ENCODE measurements at regions not wholly inside any gene's neighbourhood (a gene's known extent, or its start where the extent isn't known, plus 50 kb on each side); places are given as distances from the start of the nearest gene placed in this dataset.

DNA sequence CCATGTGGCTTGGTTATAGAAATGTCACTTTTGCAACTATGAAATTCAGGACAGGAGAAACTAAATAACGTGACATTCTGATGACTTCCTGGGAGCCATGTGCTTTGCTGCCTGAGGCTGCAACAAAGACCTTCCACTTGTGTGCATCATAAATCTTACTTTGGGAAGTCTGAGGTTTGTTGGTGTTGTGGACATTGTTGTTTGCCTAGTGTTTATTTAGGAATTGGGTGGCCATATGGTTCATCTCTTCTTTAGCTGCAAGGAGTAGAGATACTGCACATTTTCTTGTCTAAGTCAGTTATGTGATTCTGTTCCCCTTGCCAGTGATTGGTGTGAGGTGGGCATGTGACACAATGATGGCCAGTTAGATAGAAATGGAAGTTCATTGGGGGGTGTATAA is 167.3 kb upstream of the SSTR1 start:
- WGBS, 2 donors: 58 to 75% methylated on average over 1 of the region's 1 CpG
- Histone ChIP-seq H3K4me1 (no peaks in the 10 kb centered on the region), H3K27ac (no peak overlapping the region), H3K9me3 (no peaks in the 10 kb centered on the region), H3K27me3 (no peaks in the 10 kb centered on the region), H3K4me3 (no peak overlapping the region), H3K36me3 (no peaks in the 10 kb centered on the region)
- no peak for ATAC-seq (ENCODE audit: low FRiP score in 2 of 2)
- DNase-seq: no peak
- TF ChIP-seq POLR2AphosphoS5 (IDR thresholded peaks at IDR 0.05) (no peak), POLR2A (IDR thresholded peaks at IDR 0.05) (no peak), EP300 (IDR thresholded peaks at IDR 0.05) (no peak)
- TF ChIP-seq, protein P1, sequence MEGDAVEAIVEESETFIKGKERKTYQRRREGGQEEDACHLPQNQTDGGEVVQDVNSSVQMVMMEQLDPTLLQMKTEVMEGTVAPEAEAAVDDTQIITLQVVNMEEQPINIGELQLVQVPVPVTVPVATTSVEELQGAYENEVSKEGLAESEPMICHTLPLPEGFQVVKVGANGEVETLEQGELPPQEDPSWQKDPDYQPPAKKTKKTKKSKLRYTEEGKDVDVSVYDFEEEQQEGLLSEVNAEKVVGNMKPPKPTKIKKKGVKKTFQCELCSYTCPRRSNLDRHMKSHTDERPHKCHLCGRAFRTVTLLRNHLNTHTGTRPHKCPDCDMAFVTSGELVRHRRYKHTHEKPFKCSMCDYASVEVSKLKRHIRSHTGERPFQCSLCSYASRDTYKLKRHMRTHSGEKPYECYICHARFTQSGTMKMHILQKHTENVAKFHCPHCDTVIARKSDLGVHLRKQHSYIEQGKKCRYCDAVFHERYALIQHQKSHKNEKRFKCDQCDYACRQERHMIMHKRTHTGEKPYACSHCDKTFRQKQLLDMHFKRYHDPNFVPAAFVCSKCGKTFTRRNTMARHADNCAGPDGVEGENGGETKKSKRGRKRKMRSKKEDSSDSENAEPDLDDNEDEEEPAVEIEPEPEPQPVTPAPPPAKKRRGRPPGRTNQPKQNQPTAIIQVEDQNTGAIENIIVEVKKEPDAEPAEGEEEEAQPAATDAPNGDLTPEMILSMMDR (IDR thresholded peaks at IDR 0.05): no peak

DNA sequence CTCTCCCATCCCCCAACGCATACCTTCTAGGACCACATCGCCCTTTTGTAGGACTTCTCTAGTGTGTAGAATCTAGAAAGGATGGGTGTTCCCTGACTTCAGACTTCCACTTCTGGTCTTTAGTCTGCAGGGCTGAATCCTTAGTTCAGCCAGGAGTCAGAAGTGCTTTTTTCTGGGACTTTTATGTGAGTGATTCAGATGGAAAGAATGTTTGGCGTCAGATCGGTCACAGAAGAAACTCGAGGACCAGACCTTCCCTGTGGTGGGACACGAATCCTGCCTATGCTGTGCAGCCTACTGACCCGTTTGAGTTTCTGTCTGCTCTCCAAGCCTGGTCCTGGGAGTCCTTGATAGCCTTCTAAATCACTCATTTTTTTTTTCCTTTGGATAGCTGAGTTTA is 165.4 kb upstream of the SSTR1 start:
- Histone ChIP-seq H3K9me3 (no peaks in the 10 kb centered on the region), H3K27ac (no peak overlapping the region), H3K4me1 (peaks cover 0 to under 1% (median 0%) of the 10 kb centered on the region in 4 donors), H3K4me3 (no peak overlapping the region), H3K36me3 (no peaks in the 10 kb centered on the region), H3K27me3 (no peaks in the 10 kb centered on the region)
- ATAC-seq (ENCODE audit: low FRiP score in 2 of 2): peak; percentile 61 to 63
- no peak for DNase-seq
- TF ChIP-seq, protein P1 (IDR thresholded peaks at IDR 0.05): no peak
- TF ChIP-seq POLR2AphosphoS5 (IDR thresholded peaks at IDR 0.05): no peak
- no peak for TF ChIP-seq EP300 (IDR thresholded peaks at IDR 0.05)
- TF ChIP-seq POLR2A (IDR thresholded peaks at IDR 0.05): no peak
- WGBS, 2 donors: 47 to 58% methylated on average over 7 of the region's 7 CpGs

DNA sequence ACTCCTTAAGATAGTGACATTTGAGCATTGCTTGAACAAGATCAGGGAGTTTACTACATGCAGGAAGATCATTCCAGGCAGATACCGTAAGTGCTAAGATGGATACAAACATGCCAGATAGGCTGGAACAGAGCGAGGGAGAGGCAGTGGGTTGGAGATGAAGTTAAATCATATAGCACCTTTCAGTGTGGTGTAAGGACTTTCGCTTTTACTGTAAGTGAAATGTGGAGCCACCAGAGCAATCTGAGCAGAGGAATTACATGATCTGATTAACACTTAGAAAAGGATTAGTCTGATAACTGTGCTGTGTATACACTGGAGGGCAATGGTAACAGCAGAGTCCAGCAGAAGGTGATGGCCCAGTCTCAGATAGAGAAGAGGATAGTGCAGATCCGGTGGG is 163.0 kb upstream of the SSTR1 start:
- Histone ChIP-seq H3K27me3 (no peaks in the 10 kb centered on the region), H3K36me3 (no peaks in the 10 kb centered on the region), H3K4me1 (peaks cover 0 to 6% (median 0%) of the 10 kb centered on the region in 4 donors), H3K9me3 (no peaks in the 10 kb centered on the region), H3K27ac (no peak overlapping the region), H3K4me3 (no peak overlapping the region)
- WGBS, 2 donors: 87 to 93% methylated on average over 4 of the region's 4 CpGs
- no peak for DNase-seq
- no peak for TF ChIP-seq POLR2AphosphoS5 (IDR thresholded peaks at IDR 0.05)
- TF ChIP-seq EP300 (IDR thresholded peaks at IDR 0.05): no peak
- no peak for TF ChIP-seq POLR2A (IDR thresholded peaks at IDR 0.05)
- TF ChIP-seq, protein P1 (IDR thresholded peaks at IDR 0.05): no peak
- no peak for ATAC-seq (ENCODE audit: low FRiP score in 2 of 2)

DNA sequence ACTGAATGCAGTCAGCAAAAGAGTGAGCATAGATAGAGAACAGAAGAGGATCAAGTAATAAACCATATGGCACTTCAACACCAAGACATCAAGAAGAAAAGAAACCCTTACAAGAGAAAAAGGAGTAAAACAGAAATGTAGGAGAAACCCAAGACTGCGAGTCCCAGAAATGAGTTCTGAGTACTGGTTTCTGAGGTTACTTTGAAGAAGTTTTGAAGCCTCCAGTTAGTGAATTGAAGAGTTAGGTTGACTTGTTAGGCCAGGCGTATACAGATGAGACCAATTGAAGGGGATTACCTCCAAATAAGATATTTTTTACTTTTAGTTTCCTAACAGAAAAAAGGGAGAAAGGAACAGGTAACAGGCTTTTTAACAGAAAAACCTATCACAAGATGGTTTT is 162.2 kb upstream of the SSTR1 start:
- H3K27ac ChIP-seq: no peak overlapping the region
- H3K9me3 ChIP-seq: no peaks in the 10 kb centered on the region
- TF ChIP-seq EP300 (IDR thresholded peaks at IDR 0.05) (no peak), POLR2A (IDR thresholded peaks at IDR 0.05) (no peak), POLR2AphosphoS5 (IDR thresholded peaks at IDR 0.05) (no peak)
- TF ChIP-seq, protein P1 (IDR thresholded peaks at IDR 0.05): no peak
- no peak for ATAC-seq (ENCODE audit: low FRiP score in 2 of 2)
- WGBS, 2 donors: 87 to 92% methylated on average over 2 of the region's 2 CpGs
- no peaks in the 10 kb centered on the region for H3K36me3 ChIP-seq
- peaks cover 0 to 6% (median 0%) of the 10 kb centered on the region in 4 donors for H3K4me1 ChIP-seq
- no peak for DNase-seq
- no peaks in the 10 kb centered on the region for H3K27me3 ChIP-seq
- no peak overlapping the region for H3K4me3 ChIP-seq

DNA sequence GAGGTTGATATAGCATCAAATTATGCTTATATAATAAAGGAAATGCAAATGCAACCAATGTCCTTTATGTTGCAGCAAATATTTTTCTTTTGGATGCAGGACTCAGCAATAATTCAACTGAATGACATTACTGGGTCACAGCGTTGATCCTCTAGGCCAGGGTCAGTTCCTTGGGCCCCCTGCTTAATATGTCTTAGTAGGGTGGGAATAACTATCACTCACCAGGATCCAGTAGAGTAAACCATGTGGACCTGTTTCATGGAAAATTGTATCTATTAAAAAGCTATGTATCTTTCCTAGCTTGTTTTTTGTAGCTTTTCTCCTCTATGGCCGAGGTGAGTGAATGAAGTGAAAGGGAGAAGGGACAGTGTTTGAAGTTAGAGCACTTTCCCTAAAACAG is 161.5 kb upstream of the SSTR1 start:
- 87 to 92% methylated on average over 2 of the region's 2 CpGs for WGBS, 2 donors
- Histone ChIP-seq H3K27me3 (no peaks in the 10 kb centered on the region), H3K27ac (no peak overlapping the region), H3K9me3 (no peaks in the 10 kb centered on the region), H3K4me1 (peaks cover 0 to 6% (median 0%) of the 10 kb centered on the region in 4 donors), H3K4me3 (no peak overlapping the region), H3K36me3 (no peaks in the 10 kb centered on the region)
- ATAC-seq (ENCODE audit: low FRiP score in 2 of 2) (no peak), DNase-seq (no peak)
- TF ChIP-seq POLR2AphosphoS5 (IDR thresholded peaks at IDR 0.05): no peak
- no peak for TF ChIP-seq POLR2A (IDR thresholded peaks at IDR 0.05)
- no peak for TF ChIP-seq EP300 (IDR thresholded peaks at IDR 0.05)
- TF ChIP-seq, protein P1 (IDR thresholded peaks at IDR 0.05): no peak

Data from upper lobe of left lung (tissue), 6 donors.